ENCODE measurements at regions not wholly inside any gene's neighbourhood (a gene's known extent, or its start where the extent isn't known, plus 50 kb on each side); places are given as distances from the start of the nearest gene placed in this dataset.

- DNase-seq (ENCODE audit: low read depth, low spot score) (no peak), ATAC-seq (no peak)
- Histone ChIP-seq H3K79me2 (ENCODE audit: insufficient read depth, low read length) (no peaks in the 10 kb centered on the region), H3K27me3 (ENCODE audit: insufficient read depth, low read length) (no peaks in the 10 kb centered on the region), H2AFZ (ENCODE audit: low read depth, low read length, poor library complexity, severe bottlenecking) (no peak overlapping the region), H3K36me3 (ENCODE audit: control insufficient read depth in 1 of 2, insufficient read depth in 2 of 2, low read length in 2 of 2) (no peaks in the 10 kb centered on the region), H3K27ac (ENCODE audit: low read depth, low read length) (no peak overlapping the region), H3K9me3 (ENCODE audit: control insufficient read depth in 1 of 2, insufficient read depth in 1 of 2, low read depth in 1 of 2, low read length in 2 of 2) (no peaks in the 10 kb centered on the region), H4K20me1 (ENCODE audit: insufficient read depth) (no peaks in the 10 kb centered on the region), H3K9me2 (ENCODE audit: insufficient read depth) (no peaks in the 10 kb centered on the region), H3K4me1 (ENCODE audit: control insufficient read depth in 1 of 2, insufficient read depth in 2 of 2, low read length in 2 of 2) (no peaks in the 10 kb centered on the region), H3K4me2 (ENCODE audit: low read length) (no peak overlapping the region), H3K4me3 (replicated peaks in 1 of 2; ENCODE audit: low read depth in 1 of 2, low read length in 2 of 2) (no peak overlapping the region), H3K9ac (ENCODE audit: low read length) (no peak overlapping the region)
- POLR2A ChIA-PET, result no interaction called here
- TF ChIP-seq CBX3 (IDR thresholded peaks at IDR 0.05; ENCODE audit: low read depth) (no peak), ZBTB33 (IDR thresholded peaks at IDR 0.05; ENCODE audit: extremely low read depth, insufficient replicate concordance, low read length) (no peak), POLR2A (IDR thresholded peaks at IDR 0.05; ENCODE audit: borderline replicate concordance, extremely low read depth, insufficient read depth, insufficient read length) (no peak), MAX (IDR thresholded peaks at IDR 0.05) (no peak), ZNF274 (IDR thresholded peaks at IDR 0.05; ENCODE audit: low read depth, low read length) (no peak), SIN3A (IDR thresholded peaks at IDR 0.05; ENCODE audit: low read depth) (no peak), ATF3 (IDR thresholded peaks at IDR 0.05) (no peak), SRF (IDR thresholded peaks at IDR 0.05; ENCODE audit: low read depth) (no peak), POLR2AphosphoS5 (IDR thresholded peaks at IDR 0.05; ENCODE audit: low read depth, low read length) (no peak), FOSL1 (IDR thresholded peaks at IDR 0.05; ENCODE audit: low read depth) (no peak), YY1 (IDR thresholded peaks at IDR 0.05; ENCODE audit: extremely low read depth, insufficient replicate concordance, low read depth, low read length) (no peak), CTCF (IDR thresholded peaks at IDR 0.05 in 2 of 3, conservative IDR thresholded peaks at IDR 0.05 in 1 of 3; ENCODE audit: borderline replicate concordance in 1 of 3, insufficient read depth in 1 of 3, low read depth in 2 of 3, low read length in 2 of 3) (no peak), TCF7L2 (IDR thresholded peaks at IDR 0.05; ENCODE audit: borderline replicate concordance, extremely low read depth, insufficient read depth, insufficient read length) (no peak), RAD21 (IDR thresholded peaks at IDR 0.05; ENCODE audit: low read depth) (no peak), REST (IDR thresholded peaks at IDR 0.05; ENCODE audit: low read depth) (no peak), JUND (IDR thresholded peaks at IDR 0.05) (no peak), EZH2 (IDR thresholded peaks at IDR 0.05) (no peak), EGR1 (IDR thresholded peaks at IDR 0.05; ENCODE audit: low read depth) (no peak), CEBPB (IDR thresholded peaks at IDR 0.05; ENCODE audit: low read depth) (no peak)
- intact Hi-C loops (cut with micrococcal nuclease), result no loop called here
- RAD21 ChIA-PET (ENCODE audit: low non-redundant PET in 1 of 2, low total read pairs in 2 of 2, uncharacterized antibody in 2 of 2, unreplicated experiment in 2 of 2), result no interaction called here
- BruUV-seq (replicated peaks), result no TSS peak
- CTCF ChIA-PET, result no interaction called here
These were observed 127.4 kb upstream of the UNC5C start for GRCh38 chr4:95676190-95676589.
